Hypothalamus (tissue), 51 donors: ENCODE measurements at regions not wholly inside any gene's neighbourhood (a gene's known extent, or its start where the extent isn't known, plus 50 kb on each side); places are given as distances from the start of the nearest gene placed in this dataset.

Experiments used
- DNase-seq, 51 donors: peaks; one replicate each; lab custom pipeline; 2025; lab: John Stamatoyannopoulos, UW

GRCh38 chrX:3257471-3257870, 89.0 kb downstream of the MXRA5 start:
- no peak for DNase-seq

DNA sequence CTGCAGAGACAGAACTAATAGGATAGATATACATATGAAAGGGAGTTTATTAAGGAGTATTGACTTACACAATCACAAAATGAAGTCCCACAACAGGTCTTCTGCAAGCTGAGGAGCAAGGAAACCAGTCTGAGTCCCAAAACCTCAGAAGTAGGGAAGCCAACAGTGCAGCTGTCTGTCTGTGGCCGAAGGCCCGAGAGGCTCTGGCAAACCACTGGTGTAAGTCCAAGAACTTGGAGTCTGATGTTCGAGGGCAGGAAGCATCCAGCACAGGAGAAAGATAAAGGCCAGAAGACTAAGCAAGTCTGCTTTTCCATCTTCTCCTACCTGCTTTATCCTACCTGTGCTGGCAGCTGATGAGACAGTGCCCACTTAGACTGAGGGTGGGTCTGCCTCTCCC, 89.6 kb downstream of the MXRA5 start:
- no peak for DNase-seq

GRCh38 chrX:3252744-3253143, 93.7 kb downstream of the MXRA5 start:
- peak in 6 of 51 donors; percentile 0 to 17 (median 2) for DNase-seq

- DNase-seq = no peak
Observed at GRCh38 chrX:3250966-3251365, 95.5 kb downstream of the MXRA5 start.

DNA sequence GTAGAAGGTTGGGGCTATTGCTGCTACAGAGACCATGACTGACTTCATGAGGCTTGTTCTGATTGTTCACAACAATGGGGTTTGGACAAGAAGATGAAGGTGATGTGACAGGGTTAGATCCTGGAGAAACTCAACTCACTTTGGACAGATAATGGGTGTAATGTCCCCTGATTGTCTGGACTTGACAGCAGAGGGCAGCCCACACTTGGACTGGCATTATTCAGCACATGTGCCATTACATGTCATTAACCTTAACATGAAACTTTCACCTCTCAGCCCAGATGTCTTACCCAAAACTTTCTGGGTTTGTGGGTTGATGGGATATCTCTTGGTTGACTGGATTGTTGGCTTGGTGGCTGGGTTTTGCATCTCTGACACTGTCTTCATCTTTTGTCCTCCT, 101.5 kb downstream of the MXRA5 start:
- DNase-seq = no peak

GRCh38 chrX:3244203-3244743, 102.2 kb downstream of the MXRA5 start:
- no peak for DNase-seq

DNA sequence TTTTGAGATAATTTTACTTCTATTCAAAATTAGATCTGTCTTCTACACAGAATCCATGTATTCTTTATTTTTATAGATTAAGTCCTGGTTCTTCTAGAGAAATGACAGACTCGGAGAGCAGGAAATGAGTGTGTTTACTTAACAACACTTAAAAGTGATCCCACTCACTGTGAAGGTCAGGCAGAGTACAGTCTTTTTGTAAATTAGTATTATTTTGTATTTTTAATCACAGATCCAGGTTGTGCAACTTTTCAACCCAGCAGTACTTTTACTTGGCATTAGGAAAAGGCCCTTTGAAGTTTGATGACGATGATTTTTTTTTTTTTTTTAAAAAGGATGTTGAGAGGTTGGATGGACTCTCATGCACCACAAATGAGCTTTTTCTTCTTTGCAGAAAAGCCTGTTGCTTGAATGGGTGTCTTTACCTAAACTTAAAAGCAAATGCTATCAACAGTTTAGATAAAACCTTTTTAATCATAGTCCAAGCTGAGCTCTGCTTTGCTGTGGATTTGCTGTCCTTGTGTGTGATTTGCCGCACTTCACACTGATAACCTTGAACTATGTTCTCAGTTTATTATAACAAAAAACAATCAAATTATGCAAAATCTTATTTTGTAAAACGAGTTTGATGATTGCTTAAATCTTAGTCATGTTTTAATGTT, 114.1 kb downstream of the MXRA5 start:
- no peak for DNase-seq

- no peak for DNase-seq
Observed at GRCh38 chrX:3231766-3232165, 114.7 kb downstream of the MXRA5 start.

- DNase-seq = no peak
Observed at GRCh38 chrX:3230496-3230895, 116.0 kb downstream of the MXRA5 start.

GRCh38 chrX:3227526-3227925, 118.9 kb downstream of the MXRA5 start:
- no peak for DNase-seq

DNA sequence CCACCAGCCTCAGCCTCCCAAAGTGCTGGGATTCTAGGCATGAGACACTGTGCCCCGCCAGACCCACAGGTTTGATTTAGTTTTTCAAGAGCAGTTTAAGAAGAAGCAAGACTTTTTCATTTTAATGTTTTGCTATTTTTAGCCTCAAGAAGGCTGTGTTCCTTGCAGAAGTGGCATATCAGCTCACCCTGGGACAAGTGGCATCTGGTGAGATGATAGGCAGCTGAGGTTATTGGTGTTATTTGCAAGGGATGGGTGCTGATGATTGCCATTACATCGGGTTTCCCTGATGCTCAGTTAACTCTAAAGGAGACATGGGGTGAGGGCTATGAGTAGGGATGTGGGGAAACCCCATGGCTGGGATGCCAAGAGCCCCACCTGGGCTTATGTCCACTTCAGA, 120.4 kb downstream of the MXRA5 start:
- no peak for DNase-seq

- no peak for DNase-seq
Observed at GRCh38 chrX:3221643-3222042, 124.8 kb downstream of the MXRA5 start.

GRCh38 chrX:3219667-3220066, 126.8 kb downstream of the MXRA5 start:
- DNase-seq = no peak

GRCh38 chrX:3219231-3219630, 127.2 kb downstream of the MXRA5 start:
- DNase-seq = no peak

DNA sequence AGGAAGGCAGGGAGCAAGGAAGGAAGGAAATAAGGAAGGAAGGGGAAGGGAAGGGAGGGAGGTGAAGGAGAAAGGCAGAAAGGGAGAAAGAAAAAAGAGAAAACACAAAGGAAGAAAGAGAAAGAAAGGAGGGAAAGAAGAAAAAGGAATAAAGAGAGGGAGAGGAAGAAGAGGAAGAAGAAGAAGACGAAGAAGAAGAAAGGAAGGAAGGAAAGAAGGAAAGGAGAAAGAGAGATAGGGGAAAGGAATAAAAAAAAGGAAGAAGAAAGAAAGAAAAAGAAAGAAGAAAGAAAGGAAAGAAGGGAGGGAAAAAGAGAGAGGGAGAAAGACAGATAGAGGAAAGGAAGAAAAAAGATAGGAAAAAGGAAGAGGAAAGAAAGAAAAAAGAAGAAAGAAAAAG, 128.0 kb downstream of the MXRA5 start:
- no peak for DNase-seq

- no peak for DNase-seq
Observed at GRCh38 chrX:3216581-3217180, 129.8 kb downstream of the MXRA5 start.

- DNase-seq = no peak
Observed at GRCh38 chrX:3215249-3215648, 131.2 kb downstream of the MXRA5 start.

- DNase-seq = no peak
Observed at GRCh38 chrX:3206314-3206713, 140.1 kb downstream of the MXRA5 start.

DNA sequence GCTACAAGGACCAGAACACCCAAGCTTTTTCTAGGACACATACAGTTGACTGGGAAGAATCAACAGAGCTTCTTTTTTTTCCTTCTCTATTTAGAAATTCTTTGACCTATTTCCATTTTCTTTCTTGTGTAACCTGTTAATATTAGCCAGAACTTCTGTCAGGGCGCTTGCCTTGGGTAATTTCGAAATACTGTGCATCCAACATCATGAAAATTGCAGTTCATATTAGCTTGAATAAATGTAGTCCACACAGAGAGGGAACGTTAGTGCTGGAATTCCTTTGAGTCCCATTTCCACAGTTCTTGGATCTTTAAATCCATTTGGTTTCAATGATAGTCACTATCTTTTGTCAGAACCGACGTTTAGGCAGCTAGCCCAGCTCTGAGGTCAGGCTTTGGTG, 141.8 kb downstream of the MXRA5 start:
- no peak for DNase-seq

DNA sequence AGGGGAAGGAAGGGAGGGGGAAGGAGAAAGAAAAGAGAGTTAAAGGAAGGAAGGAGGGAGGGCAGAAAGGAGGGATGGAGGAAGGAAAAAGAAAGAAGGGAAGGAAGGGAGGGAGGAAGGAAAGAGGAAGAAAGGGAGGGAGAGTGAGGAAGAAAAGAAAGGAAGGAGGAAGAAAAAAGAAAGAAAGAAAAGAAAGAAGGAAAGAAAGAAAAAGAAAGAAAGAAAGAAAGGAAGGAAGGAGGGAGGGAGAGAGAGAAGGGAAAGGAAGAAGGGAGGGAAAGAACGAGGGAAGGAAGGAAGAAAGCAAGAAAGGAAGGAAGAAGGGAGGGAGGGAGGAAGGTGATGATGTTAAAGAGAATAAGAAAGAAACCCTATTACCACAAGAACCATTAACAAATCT, 150.6 kb downstream of the MXRA5 start:
- no peak for DNase-seq

DNA sequence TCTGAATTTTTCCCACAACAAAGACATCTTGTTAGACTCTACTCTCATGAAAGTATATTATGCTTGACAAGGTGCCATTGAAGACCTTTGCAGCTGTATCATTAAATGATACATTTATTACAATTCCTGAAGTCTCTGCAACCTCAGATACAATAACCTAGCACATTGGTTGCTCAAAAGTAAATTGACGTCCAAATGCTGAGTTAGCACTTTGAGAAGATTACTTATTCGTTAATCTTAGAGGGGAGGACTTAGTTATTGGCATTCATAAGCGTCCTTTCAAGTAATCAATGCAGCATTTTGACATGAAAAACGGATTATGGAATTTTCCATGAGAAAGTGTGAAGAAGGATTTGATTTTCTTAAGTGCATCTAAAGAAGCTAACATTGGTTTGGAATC, 151.6 kb downstream of the ARSF start:
- no peak for DNase-seq

DNA sequence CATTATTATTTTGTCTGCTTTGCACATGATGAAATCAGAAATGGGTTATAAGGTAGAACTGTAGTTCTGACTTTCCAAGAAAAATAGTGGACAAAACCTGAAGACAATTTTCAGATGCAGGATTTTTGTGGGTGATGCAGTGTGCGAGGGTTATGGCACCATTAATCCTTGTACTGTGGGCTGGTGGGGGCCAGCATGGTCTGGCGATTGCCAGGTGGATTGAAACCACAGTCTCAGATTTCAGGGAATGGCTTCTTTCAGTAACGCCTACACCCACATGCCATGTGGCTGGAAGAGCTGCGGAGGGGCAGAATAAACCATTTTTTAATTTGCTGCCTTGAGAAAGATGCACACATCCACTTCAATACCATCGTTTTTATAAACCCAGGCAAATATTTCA, 150.5 kb downstream of the ARSF start:
- no peak for DNase-seq

- no peak for DNase-seq
Observed at GRCh38 chrX:3191201-3191600, 149.9 kb downstream of the ARSF start.
